Liver (tissue), 3 donors: ENCODE measurements at regions not wholly inside any gene's neighbourhood (a gene's known extent, or its start where the extent isn't known, plus 50 kb on each side); places are given as distances from the start of the nearest gene placed in this dataset.

Source experiments
- EGR1 ChIP-seq, 2 donors: IDR thresholded peaks; 2 replicates each; pipeline ENCODE4 v1.6.1; 2016 to 2018; ENCODE audit warnings: antibody characterized with exemption in 2 of 2, low read depth in 2 of 2
- GABPA ChIP-seq, 2 donors: IDR thresholded peaks in 1 of 2; conservative IDR thresholded peaks in 1 of 2; 2 replicates each; pipeline ENCODE4 v1.6.1; 2016; ENCODE audit warnings: antibody characterized with exemption in 2 of 2, mild to moderate bottlenecking in 1 of 2, moderate library complexity in 1 of 2
- HNF4G ChIP-seq: IDR thresholded peaks from 2 replicates; pipeline ENCODE4 v1.6.1; 2016; ENCODE audit warnings: antibody characterized with exemption
- SP1 ChIP-seq: IDR thresholded peaks from 2 replicates; pipeline ENCODE4 v1.6.1; 2018; ENCODE audit warnings: antibody characterized with exemption, mild to moderate bottlenecking
- TAF1 ChIP-seq: conservative IDR thresholded peaks from 2 replicates; pipeline ENCODE4 v1.6.1; 2016; ENCODE audit warnings: antibody characterized with exemption, mild to moderate bottlenecking
- TF ChIP-seq, protein P1 (sequence below): IDR thresholded peaks from 2 replicates; pipeline ENCODE4 v1.6.1; 2016; ENCODE audit warnings: antibody characterized with exemption
- TF ChIP-seq, protein P2 (sequence below): IDR thresholded peaks from 2 replicates; pipeline ENCODE4 v1.6.1; 2016; ENCODE audit warnings: antibody characterized with exemption
- TF ChIP-seq, protein P3 (sequence below): fragments of 150-350 bp; IDR thresholded peaks from 2 replicates; pipeline ENCODE4 v1.5.1; 2017; ENCODE audit warnings: improper control_type of control experiment, low read depth, low read length; ENCODE audit not compliant: missing input control
- TF ChIP-seq, protein P4 (sequence below): IDR thresholded peaks from 2 replicates; pipeline ENCODE4 v1.6.1; 2016; ENCODE audit warnings: antibody characterized with exemption
- TF ChIP-seq, protein P5 (sequence below): IDR thresholded peaks from 2 replicates; pipeline ENCODE4 v1.6.1; 2016; ENCODE audit warnings: antibody characterized with exemption, mild to moderate bottlenecking
- donor health status: healthy.
- donor health status: healthy.

DNA sequence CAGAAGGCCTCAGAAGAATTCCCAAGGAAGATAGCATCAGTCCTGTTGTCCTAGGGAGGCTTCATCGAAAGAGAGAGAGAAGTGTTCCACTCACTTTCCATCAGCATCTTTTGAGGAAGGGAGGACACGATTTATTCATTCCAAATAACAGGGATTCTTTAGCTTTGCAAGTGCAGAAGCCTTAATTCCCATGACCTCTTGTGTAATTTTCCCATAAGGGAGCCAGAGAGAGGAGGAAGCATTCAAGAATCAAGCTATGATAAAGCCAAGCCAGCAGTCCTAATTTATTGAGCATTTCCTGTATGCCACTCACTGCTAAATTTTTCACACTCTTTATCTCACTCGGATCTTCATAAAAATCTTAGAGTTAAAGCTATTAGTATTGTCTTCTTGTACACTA lies 169.7 kb upstream of the MITF start:
- TF ChIP-seq, protein P1, sequence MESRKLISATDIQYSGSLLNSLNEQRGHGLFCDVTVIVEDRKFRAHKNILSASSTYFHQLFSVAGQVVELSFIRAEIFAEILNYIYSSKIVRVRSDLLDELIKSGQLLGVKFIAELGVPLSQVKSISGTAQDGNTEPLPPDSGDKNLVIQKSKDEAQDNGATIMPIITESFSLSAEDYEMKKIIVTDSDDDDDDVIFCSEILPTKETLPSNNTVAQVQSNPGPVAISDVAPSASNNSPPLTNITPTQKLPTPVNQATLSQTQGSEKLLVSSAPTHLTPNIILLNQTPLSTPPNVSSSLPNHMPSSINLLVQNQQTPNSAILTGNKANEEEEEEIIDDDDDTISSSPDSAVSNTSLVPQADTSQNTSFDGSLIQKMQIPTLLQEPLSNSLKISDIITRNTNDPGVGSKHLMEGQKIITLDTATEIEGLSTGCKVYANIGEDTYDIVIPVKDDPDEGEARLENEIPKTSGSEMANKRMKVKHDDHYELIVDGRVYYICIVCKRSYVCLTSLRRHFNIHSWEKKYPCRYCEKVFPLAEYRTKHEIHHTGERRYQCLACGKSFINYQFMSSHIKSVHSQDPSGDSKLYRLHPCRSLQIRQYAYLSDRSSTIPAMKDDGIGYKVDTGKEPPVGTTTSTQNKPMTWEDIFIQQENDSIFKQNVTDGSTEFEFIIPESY, result no peak
- TF ChIP-seq, protein P2, sequence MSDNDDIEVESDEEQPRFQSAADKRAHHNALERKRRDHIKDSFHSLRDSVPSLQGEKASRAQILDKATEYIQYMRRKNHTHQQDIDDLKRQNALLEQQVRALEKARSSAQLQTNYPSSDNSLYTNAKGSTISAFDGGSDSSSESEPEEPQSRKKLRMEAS, result no peak
- TF ChIP-seq, protein P3, sequence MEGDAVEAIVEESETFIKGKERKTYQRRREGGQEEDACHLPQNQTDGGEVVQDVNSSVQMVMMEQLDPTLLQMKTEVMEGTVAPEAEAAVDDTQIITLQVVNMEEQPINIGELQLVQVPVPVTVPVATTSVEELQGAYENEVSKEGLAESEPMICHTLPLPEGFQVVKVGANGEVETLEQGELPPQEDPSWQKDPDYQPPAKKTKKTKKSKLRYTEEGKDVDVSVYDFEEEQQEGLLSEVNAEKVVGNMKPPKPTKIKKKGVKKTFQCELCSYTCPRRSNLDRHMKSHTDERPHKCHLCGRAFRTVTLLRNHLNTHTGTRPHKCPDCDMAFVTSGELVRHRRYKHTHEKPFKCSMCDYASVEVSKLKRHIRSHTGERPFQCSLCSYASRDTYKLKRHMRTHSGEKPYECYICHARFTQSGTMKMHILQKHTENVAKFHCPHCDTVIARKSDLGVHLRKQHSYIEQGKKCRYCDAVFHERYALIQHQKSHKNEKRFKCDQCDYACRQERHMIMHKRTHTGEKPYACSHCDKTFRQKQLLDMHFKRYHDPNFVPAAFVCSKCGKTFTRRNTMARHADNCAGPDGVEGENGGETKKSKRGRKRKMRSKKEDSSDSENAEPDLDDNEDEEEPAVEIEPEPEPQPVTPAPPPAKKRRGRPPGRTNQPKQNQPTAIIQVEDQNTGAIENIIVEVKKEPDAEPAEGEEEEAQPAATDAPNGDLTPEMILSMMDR, result no peak
- TF ChIP-seq, protein P4, sequence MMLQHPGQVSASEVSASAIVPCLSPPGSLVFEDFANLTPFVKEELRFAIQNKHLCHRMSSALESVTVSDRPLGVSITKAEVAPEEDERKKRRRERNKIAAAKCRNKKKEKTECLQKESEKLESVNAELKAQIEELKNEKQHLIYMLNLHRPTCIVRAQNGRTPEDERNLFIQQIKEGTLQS, result no peak
- TF ChIP-seq HNF4G, result no peak
- no peak for TF ChIP-seq TAF1
- TF ChIP-seq, protein P5, sequence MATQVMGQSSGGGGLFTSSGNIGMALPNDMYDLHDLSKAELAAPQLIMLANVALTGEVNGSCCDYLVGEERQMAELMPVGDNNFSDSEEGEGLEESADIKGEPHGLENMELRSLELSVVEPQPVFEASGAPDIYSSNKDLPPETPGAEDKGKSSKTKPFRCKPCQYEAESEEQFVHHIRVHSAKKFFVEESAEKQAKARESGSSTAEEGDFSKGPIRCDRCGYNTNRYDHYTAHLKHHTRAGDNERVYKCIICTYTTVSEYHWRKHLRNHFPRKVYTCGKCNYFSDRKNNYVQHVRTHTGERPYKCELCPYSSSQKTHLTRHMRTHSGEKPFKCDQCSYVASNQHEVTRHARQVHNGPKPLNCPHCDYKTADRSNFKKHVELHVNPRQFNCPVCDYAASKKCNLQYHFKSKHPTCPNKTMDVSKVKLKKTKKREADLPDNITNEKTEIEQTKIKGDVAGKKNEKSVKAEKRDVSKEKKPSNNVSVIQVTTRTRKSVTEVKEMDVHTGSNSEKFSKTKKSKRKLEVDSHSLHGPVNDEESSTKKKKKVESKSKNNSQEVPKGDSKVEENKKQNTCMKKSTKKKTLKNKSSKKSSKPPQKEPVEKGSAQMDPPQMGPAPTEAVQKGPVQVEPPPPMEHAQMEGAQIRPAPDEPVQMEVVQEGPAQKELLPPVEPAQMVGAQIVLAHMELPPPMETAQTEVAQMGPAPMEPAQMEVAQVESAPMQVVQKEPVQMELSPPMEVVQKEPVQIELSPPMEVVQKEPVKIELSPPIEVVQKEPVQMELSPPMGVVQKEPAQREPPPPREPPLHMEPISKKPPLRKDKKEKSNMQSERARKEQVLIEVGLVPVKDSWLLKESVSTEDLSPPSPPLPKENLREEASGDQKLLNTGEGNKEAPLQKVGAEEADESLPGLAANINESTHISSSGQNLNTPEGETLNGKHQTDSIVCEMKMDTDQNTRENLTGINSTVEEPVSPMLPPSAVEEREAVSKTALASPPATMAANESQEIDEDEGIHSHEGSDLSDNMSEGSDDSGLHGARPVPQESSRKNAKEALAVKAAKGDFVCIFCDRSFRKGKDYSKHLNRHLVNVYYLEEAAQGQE, result no peak
- no peak for TF ChIP-seq SP1
- no peak for TF ChIP-seq GABPA (IDR thresholded peaks at IDR 0.05 in 1 of 2, conservative IDR thresholded peaks at IDR 0.05 in 1 of 2)
- TF ChIP-seq EGR1 (IDR thresholded peaks at IDR 0.05; ENCODE audit: low read depth in 2 of 2), result no peak
